Tibial nerve (tissue), 3 donors: ENCODE measurements at regions not wholly inside any gene's neighbourhood (a gene's known extent, or its start where the extent isn't known, plus 50 kb on each side); places are given as distances from the start of the nearest gene placed in this dataset.

ENCODE experiments used
- CTCF ChIP-seq, 5 experiments: fragments of 200-600 bp in 3 of 5; fragments of 450-650 bp in 2 of 5; sonication (generic) in 3 of 5; IDR thresholded peaks; one replicate each; pipeline ENCODE4 v1.5.1; 2016 to 2019; ENCODE audit warnings: antibody characterized with exemption in 5 of 5, mild to moderate bottlenecking in 3 of 5, moderate library complexity in 2 of 5
- POLR2A ChIP-seq, 2 donors: fragments of 450-650 bp; IDR thresholded peaks; one replicate each; pipeline ENCODE4 v1.6.1; 2017; ENCODE audit warnings: antibody characterized with exemption in 2 of 2, mild to moderate bottlenecking in 2 of 2, moderate library complexity in 2 of 2

- TF ChIP-seq POLR2A (IDR thresholded peaks at IDR 0.05) (no peak), CTCF (IDR thresholded peaks at IDR 0.05) (no peak)
Observed at GRCh38 chr3:17799312-17799711, 56.9 kb upstream of the TBC1D5 start.
